HUES48 (cell line): ENCODE measurements at regions not wholly inside any gene's neighbourhood (a gene's known extent, or its start where the extent isn't known, plus 50 kb on each side); places are given as distances from the start of the nearest gene placed in this dataset.
"Not testable (repeated sequence)": the region's sequence is repeated elsewhere in the genome, so short reads cannot be mapped to it uniquely, and the experiment has no call there.

ENCODE experiments used
- H3K27ac ChIP-seq: one replicate; pipeline ENCODE4 v1.7.0; 2013; ENCODE audit warnings: low read depth, low read length, inconsistent platforms
- H3K27me3 ChIP-seq: 2 replicates; pipeline ENCODE4 v1.6.1; 2013; ENCODE audit warnings: mild to moderate bottlenecking, low read length; ENCODE audit not compliant: control insufficient read depth, insufficient read depth
- H3K36me3 ChIP-seq: 2 replicates; pipeline ENCODE4 v1.6.1; 2013; ENCODE audit warnings: low read length; ENCODE audit not compliant: control insufficient read depth, insufficient read depth
- H3K4me1 ChIP-seq: 2 replicates; pipeline ENCODE4 v1.6.1; 2013; ENCODE audit warnings: mild to moderate bottlenecking, low read length; ENCODE audit not compliant: control insufficient read depth, insufficient read depth
- H3K4me3 ChIP-seq: 2 replicates; pipeline ENCODE4 v1.5.1; 2013; ENCODE audit warnings: mild to moderate bottlenecking, low read depth, low read length
- H3K9ac ChIP-seq: 2 replicates; pipeline ENCODE4 v1.6.1; 2013; ENCODE audit warnings: mild to moderate bottlenecking, low read depth, low read length, moderate library complexity
- H3K9me3 ChIP-seq: 2 replicates; pipeline ENCODE4 v1.6.1; 2013; ENCODE audit warnings: low read length; ENCODE audit not compliant: control insufficient read depth, insufficient read depth

DNA sequence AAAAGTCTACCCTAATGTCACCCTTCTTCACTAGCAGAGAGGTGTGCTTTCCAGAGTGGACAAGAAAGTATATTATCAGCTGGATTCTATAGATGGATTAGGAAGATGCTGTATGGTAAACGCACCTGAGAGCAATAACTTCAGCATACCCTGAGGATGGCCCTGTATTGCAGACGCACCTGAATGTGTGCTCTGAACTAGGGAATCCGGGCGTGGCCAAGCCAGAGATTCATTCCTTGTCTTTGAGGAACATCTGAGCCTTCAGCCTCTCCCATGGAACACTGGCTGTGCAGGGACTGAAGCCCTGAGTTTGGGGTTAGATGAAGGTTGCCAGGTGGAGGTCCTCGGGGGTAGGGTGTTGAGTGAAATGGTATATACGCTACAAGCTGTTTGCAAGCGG is 66.2 kb upstream of the NFE2L3 start:
- peaks cover 18% of the 10 kb centered on the region for H3K4me1 ChIP-seq
- H3K4me3 ChIP-seq = no peak overlapping the region
- no peaks in the 10 kb centered on the region for H3K36me3 ChIP-seq
- no peak overlapping the region for H3K9ac ChIP-seq
- no peak overlapping the region for H3K27ac ChIP-seq
- no peaks in the 10 kb centered on the region for H3K27me3 ChIP-seq
- no peaks in the 10 kb centered on the region for H3K9me3 ChIP-seq

DNA sequence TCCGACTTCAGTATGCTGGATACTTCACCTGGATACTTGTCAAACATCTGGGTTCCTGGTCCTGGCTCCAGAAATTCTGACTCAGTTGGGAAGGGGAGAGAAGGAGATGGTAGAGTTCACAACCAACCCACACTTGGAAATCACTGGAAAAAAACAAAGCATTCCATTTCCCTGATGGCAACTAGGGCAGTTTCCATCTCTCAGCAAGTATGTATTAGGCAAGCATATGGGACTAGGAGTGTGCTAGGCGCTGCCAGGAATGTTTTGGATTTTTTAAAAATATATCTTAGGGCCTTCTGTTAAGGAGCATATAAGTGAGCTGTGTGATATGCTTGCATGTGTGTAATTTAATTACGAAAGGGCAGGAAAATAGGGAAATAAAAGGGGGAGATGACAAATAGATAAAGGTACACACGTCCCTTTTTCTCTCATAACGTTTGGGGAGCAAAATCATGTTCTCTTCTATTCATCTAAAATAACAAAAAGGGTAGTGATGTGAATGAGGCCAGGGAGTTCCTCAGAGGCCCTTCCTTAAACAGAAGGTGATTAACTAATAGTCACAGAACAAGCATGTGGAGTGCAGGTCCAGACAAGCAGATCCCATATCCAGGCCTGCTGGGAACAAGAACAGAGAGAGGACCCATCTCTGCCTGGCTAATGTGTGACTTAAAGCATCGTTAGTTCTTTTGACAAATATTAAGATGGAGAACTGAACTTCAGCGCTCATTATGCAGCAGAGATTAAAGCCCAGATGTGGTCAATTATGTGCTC is 64.5 kb upstream of the NFE2L3 start:
- Histone ChIP-seq H3K36me3 (no peaks in the 10 kb centered on the region), H3K27ac (no peak overlapping the region), H3K9me3 (no peaks in the 10 kb centered on the region), H3K4me1 (peaks cover 25% of the 10 kb centered on the region), H3K9ac (no peak overlapping the region), H3K4me3 (no peak overlapping the region), H3K27me3 (no peaks in the 10 kb centered on the region)

DNA sequence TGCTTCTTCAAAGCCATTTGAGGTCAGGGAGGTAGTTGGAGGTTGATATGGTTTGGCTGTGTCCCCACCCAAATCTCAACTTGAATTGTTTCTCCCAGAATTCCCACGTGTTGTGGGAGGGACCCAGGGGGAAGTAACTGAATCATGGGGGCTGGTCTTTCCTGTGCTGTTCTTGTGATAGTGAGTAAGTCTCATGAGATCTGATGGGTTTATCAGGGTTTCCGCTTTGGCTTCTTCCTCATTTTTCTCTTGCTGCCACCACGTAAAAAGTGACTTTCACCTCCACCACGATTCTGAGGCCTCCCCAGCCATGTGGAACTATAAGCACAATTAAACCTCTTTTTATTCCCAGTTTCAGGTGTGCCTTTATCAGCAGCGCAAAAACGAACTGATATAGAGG is 62.5 kb upstream of the NFE2L3 start:
- not testable (repeated sequence) for H3K4me3 ChIP-seq

DNA sequence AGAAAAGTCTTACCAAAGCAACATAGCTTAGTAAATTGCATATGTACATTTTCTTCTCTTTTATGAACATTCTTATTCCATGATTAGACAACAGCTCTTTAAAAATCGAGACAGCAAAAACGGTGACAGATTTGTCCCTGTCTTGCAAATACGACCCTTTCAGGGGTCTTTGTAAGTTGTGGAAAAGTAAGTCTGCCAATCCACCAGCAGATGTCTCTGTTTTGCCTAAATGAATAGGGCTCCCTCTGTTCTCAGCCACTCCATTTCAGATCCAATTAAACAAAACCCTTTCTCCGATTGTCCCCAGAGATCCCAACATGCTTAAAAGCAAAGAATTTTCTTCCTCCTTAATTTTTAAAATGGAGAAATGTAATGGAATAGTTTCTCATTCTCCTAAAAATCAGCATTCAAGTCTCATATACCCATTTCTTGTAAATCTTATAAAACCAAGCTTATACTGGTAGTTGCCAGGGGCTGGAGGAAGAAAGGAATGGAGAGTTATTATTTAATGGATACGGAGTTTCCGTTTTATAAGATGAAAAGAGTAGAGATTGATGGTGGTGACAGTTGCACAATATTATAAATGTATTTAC is 61.0 kb upstream of the NFE2L3 start:
- H3K36me3 ChIP-seq = no peaks in the 10 kb centered on the region
- H3K27me3 ChIP-seq = no peaks in the 10 kb centered on the region
- peaks cover 10% of the 10 kb centered on the region for H3K4me1 ChIP-seq
- H3K27ac ChIP-seq = peak overlapping the region; percentile 70
- H3K4me3 ChIP-seq = no peak overlapping the region
- no peak overlapping the region for H3K9ac ChIP-seq
- no peaks in the 10 kb centered on the region for H3K9me3 ChIP-seq

More for the DNA sequence above, 62.5 kb upstream of the NFE2L3 start:
- H3K9me3 ChIP-seq, H3K27ac ChIP-seq, H3K9ac ChIP-seq, H3K27me3 ChIP-seq, H3K36me3 ChIP-seq: not testable (repeated sequence)
- H3K4me1 ChIP-seq = peaks cover 13% of the 10 kb centered on the region

DNA sequence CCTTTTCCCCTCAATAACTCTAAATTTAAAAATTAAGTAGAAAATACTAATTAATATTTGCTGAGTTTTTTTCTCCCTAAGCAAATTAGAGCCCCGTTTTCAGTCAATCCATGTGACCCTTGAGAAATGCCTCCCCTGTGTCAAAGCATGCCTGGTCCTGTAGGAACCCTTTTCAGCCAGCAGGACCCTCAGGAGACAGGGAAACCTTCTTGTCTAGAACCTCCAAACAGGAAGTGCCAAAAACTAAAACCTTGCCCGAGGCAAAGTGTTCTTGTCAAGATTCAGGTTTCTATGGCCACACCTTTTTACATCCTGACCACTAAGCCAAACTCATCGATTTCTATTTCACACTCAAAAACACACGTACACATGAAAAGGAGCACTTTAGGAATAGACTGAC is 60.1 kb upstream of the NFE2L3 start:
- H3K4me3 ChIP-seq = no peak overlapping the region
- no peak overlapping the region for H3K27ac ChIP-seq
- no peaks in the 10 kb centered on the region for H3K27me3 ChIP-seq
- no peaks in the 10 kb centered on the region for H3K36me3 ChIP-seq
- peaks cover 10% of the 10 kb centered on the region for H3K4me1 ChIP-seq
- H3K9me3 ChIP-seq = no peaks in the 10 kb centered on the region
- no peak overlapping the region for H3K9ac ChIP-seq

DNA sequence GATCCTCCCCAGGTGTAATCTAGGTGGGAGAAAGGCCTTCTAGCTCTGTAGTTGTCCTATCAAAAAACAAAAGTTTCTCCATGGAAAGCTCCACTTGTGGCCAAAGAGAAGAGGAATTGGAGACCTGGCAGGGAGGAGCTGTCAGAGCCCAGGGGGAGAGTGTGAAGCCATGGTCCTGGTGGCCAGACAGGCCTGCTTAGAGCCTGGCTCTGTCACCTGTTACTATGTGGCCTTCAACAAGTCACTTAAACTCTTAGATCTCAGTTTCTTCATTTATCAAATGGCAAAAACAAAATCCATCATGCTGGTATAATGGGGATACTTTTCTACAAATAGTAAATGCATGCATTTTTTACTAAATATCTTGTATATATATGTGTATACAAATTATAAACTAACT is 59.0 kb upstream of the NFE2L3 start:
- H3K9ac ChIP-seq = no peak overlapping the region
- no peaks in the 10 kb centered on the region for H3K27me3 ChIP-seq
- H3K36me3 ChIP-seq = no peaks in the 10 kb centered on the region
- peaks cover 10% of the 10 kb centered on the region for H3K4me1 ChIP-seq
- H3K9me3 ChIP-seq = no peaks in the 10 kb centered on the region
- no peak overlapping the region for H3K27ac ChIP-seq
- H3K4me3 ChIP-seq = no peak overlapping the region

DNA sequence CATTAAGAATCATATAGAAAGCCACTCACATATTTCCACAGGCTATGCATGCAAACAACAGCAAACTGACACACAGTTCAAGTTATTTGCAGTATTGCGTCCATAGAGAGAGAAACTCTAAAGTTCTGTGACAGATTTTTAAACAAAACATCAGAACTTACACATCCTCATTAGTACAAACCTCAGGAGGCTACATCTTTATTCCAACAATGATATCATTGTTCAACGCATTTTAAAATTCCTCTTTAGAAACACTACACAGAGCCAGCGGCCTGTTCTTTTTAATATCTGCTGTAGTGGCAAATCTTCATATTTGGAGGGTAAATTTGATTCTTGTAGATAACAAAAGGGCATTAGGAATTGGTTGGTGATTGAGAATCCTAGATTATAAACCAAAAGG is 55.9 kb upstream of the NFE2L3 start:
- H3K36me3 ChIP-seq = no peaks in the 10 kb centered on the region
- no peaks in the 10 kb centered on the region for H3K9me3 ChIP-seq
- no peak overlapping the region for H3K9ac ChIP-seq
- no peak overlapping the region for H3K27ac ChIP-seq
- no peak overlapping the region for H3K4me3 ChIP-seq
- peaks cover 7% of the 10 kb centered on the region for H3K4me1 ChIP-seq
- H3K27me3 ChIP-seq = no peaks in the 10 kb centered on the region

DNA sequence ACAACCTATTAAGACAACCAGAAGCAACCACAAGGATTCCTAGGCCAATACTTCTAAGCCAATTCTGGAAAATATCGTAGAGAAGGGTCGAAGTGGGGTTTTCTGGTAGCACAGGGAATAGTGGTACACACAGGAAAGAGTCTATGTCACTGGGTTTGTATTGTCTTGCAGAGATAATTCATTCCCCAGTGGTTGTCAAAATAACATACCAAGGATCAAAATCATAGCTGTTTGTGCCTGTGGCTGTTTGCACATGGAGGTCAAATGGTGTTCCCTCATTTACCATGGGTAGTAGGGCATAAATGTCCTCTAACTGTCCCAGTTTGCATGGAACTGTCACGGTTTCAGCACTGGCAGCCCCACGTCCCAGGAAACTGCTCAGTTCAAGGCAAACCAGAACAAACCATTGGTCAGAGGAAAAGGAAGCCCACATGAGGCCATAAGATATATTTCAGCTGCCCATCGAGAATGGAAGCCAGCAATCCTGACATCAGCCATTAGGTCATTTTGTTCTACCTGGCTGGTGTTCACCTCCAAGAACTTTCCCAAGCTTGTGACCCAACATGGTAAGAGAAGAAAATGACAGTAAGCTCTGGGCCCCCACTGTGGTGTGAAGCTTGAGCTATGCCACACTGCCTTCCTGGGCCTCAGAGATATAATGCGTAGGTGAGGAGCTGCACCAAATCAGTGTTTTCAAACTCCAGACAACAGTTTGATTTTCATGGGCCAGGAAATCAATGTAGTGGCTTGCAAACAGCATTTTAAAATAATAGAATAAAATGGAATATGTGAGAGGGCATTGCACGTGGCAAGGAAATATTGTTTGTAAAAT is 53.9 kb upstream of the NFE2L3 start:
- peaks cover 16% of the 10 kb centered on the region for H3K4me1 ChIP-seq
- no peaks in the 10 kb centered on the region for H3K9me3 ChIP-seq
- H3K27me3 ChIP-seq = no peaks in the 10 kb centered on the region
- H3K36me3 ChIP-seq = no peaks in the 10 kb centered on the region
- no peak overlapping the region for H3K9ac ChIP-seq
- no peak overlapping the region for H3K27ac ChIP-seq
- H3K4me3 ChIP-seq = no peak overlapping the region

DNA sequence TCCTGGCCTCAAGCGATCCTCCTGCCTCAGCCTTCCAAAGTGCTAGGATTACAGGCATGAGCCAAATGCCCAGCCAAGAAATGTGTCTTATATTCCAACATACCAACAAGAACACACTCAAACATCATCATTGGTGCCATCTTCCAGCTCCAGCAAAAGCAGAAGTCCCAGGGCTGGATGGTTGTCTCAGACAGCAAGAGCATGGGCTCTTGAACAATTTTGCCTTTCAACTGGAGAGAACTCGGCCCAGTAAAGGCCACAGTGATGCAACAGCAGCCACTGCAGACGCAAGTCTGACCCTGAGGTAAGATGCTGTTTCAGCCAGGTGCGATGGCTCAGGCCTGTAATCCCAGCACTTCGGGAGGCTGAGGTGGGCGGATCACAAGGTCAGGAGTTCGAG is 52.8 kb upstream of the NFE2L3 start:
- no peaks in the 10 kb centered on the region for H3K36me3 ChIP-seq
- H3K4me1 ChIP-seq = peaks cover 16% of the 10 kb centered on the region
- no peak overlapping the region for H3K4me3 ChIP-seq
- no peaks in the 10 kb centered on the region for H3K9me3 ChIP-seq
- no peak overlapping the region for H3K27ac ChIP-seq
- H3K9ac ChIP-seq = no peak overlapping the region
- H3K27me3 ChIP-seq = no peaks in the 10 kb centered on the region

DNA sequence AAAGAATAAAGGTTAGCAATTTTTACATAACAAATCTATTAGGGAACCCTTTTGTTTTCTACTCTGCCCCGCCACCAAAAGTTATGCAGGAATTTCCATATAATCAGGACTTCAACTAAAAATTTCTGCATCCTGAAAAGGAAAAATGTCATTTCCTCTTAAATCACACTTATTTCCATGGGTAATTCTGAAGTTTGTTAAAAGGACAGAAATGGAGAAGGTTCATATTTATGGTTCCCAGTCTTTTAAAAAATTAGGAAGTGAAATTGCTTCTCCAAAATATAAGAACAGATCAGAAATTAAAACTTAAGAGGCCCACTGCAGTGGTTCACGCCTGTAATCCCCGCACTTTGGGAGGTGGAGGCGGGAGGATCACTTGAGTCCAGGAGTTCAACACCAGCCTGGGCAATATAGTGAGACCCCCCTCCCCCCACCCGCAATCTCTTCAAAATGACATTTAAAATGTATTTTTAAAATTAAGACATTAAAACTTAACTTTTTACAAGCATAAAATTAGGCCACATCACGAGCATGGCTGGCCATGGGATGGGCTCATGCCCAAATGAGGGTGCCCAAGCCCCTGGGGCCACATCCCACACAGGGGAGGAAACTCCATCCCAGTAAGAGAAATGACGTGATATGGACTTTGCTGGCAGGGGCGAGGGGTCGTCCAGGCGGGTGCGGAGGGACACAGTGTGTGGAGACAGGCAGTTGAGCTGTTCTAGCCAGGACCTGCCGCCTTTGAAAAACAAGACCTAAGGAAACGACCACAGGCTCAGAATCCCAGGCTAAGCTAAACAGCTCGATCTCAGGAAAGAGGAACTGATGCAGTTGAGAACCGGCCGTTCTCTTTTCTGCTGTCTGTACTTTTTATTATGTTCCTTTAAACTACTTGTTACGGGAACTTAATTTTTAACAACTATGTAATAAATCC is 51.3 kb upstream of the NFE2L3 start:
- Histone ChIP-seq H3K4me1 (peaks cover 18% of the 10 kb centered on the region), H3K9ac (peak overlapping the region; percentile 33; the same call in 1 of the 2 replicates), H3K27ac (peak overlapping the region; percentile 30), H3K9me3 (no peaks in the 10 kb centered on the region), H3K4me3 (no peak overlapping the region), H3K27me3 (no peaks in the 10 kb centered on the region), H3K36me3 (no peaks in the 10 kb centered on the region)
